K562 (cell line): ENCODE measurements at regions not wholly inside any gene's neighbourhood (a gene's known extent, or its start where the extent isn't known, plus 50 kb on each side); places are given as distances from the start of the nearest gene placed in this dataset.

Experiments used
- ATAC-seq: fragments of 200-7000 bp; cut with Tn5 transposase; 3 replicates; pipeline ENCODE4 v1.9.1; 2020; ENCODE audit warnings: moderate library complexity
- BruUV-seq: library from RNA; stranded (reverse); fragments of 400-500 nt; replicated peaks from 2 replicates; lab custom pipeline; 2021; lab: Mats Ljungman, UMichigan
- CTCF ChIA-PET: fragments of 300-600 bp; formaldehyde crosslinking; extraction: SDS; loops from one replicate; lab custom pipeline; 2021; ENCODE audit warnings: low intra/inter-chr PET ratio; lab: Yijun Ruan, JAX
- POLR2A ChIA-PET: fragments of 300-600, 350-650 bp; sonication (Branson Sonifier 250); formaldehyde crosslinking; extraction: SDS; loops from one replicate; lab custom pipeline; 2021; ENCODE audit warnings: antibody characterized with exemption, inconsistent platforms; lab: Yijun Ruan, JAX
- DNase-seq, 4 experiments: peaks; one replicate each; pipeline versions ENCODE4 v3.0.0 to v3.0.0-alpha.2; 2011 to 2018; ENCODE audit warnings: low spot score in 3 of 4, mixed read lengths in 3 of 4; ENCODE audit errors: extremely low read depth in 1 of 4
- FAIRE-seq: peaks from 2 replicates; lab custom pipeline; 2011; peaks lifted over from hg19 to GRCh38; lab: Jason Lieb, UNC
- H2AFZ ChIP-seq: 2 replicates; pipeline ENCODE4 v1.6.0; 2011; ENCODE audit warnings: low read depth, low read length, control low read depth, inconsistent platforms
- H3K27ac ChIP-seq: fragments of 200-600 bp; 3 replicates; pipeline ENCODE4 v1.8.0; 2011; ENCODE audit warnings: low read depth, mild to moderate bottlenecking, control low read depth, inconsistent platforms, low read length, moderate library complexity, mixed read lengths; ENCODE audit errors: extremely low read depth
- H3K27me3 ChIP-seq, 2 experiments: fragments of 300-600 bp in 1 of 2; 2 replicates in 1 of 2; 3 replicates in 1 of 2; pipeline versions ENCODE4 v1.6.0 to v1.8.0; 2011; ENCODE audit warnings: inconsistent platforms in 2 of 2, low read length in 2 of 2, mild to moderate bottlenecking in 1 of 2, mixed read lengths in 1 of 2, moderate library complexity in 1 of 2; ENCODE audit not compliant: control insufficient read depth in 2 of 2, insufficient read depth in 2 of 2
- H3K36me3 ChIP-seq: fragments of 300-600 bp; 3 replicates; pipeline ENCODE4 v1.8.0; 2011; ENCODE audit warnings: mild to moderate bottlenecking, low read length, inconsistent platforms; ENCODE audit not compliant: control insufficient read depth, insufficient read depth
- H3K4me1 ChIP-seq, 2 experiments: fragments of 200-600 bp in 1 of 2; replicated peaks in 1 of 2; 2 replicates in 1 of 2; 3 replicates in 1 of 2; pipeline versions ENCODE4 v1.5.1 to v1.8.0; 2011; ENCODE audit warnings: inconsistent platforms in 2 of 2, low read length in 2 of 2, mild to moderate bottlenecking in 1 of 2, mixed read lengths in 1 of 2, moderate library complexity in 1 of 2; ENCODE audit not compliant: control insufficient read depth in 2 of 2, insufficient read depth in 2 of 2
- H3K4me2 ChIP-seq: 2 replicates; pipeline ENCODE4 v1.6.1; 2011; ENCODE audit warnings: low read length, control low read depth, inconsistent platforms, mixed read lengths; ENCODE audit not compliant: insufficient read depth
- H3K4me3 ChIP-seq: fragments of 200-600 bp; sonication (generic), shearing (Covaris generic); 2 replicates; pipeline ENCODE4 v1.5.1; 2016; ENCODE audit warnings: control low read depth, inconsistent platforms
- H3K79me2 ChIP-seq: fragments of 200-600 bp; 3 replicates; pipeline ENCODE4 v1.8.0; 2011; ENCODE audit warnings: low read length, inconsistent platforms; ENCODE audit not compliant: control insufficient read depth, insufficient read depth
- H3K9ac ChIP-seq, 2 experiments: 2 replicates each; pipeline versions ENCODE4 v1.6.0 to v1.6.1; 2011; ENCODE audit warnings: low read depth in 2 of 2, low read length in 2 of 2, control low read depth in 1 of 2, inconsistent platforms in 1 of 2, mild to moderate bottlenecking in 1 of 2, mixed read lengths in 1 of 2; ENCODE audit not compliant: insufficient read depth in 1 of 2
- H3K9me1 ChIP-seq: one replicate; pipeline ENCODE4 v1.6.0; 2011; ENCODE audit warnings: inconsistent platforms, mild to moderate bottlenecking, low read length, moderate library complexity; ENCODE audit not compliant: control insufficient read depth, insufficient read depth
- H3K9me3 ChIP-seq: replicated peaks from 2 replicates; pipeline ENCODE4 v1.5.1; 2011; ENCODE audit warnings: low read depth, low read length, inconsistent platforms; ENCODE audit not compliant: control insufficient read depth, insufficient read depth
- H4K20me1 ChIP-seq: replicated peaks from 2 replicates; pipeline ENCODE4 v1.6.1; 2011; ENCODE audit warnings: low read length, inconsistent platforms, mixed read lengths; ENCODE audit not compliant: control insufficient read depth, insufficient read depth
- AFF1 ChIP-seq, 2 experiments: fragments of 450-650 bp; IDR thresholded peaks; 2 replicates each; pipeline ENCODE4 v1.6.1; 2018; ENCODE audit warnings: mild to moderate bottlenecking in 2 of 2, low read depth in 1 of 2; ENCODE audit not compliant: partially characterized antibody in 2 of 2
- CHCHD3 ChIP-seq: fragments of 250-450 bp; sonication (Bioruptor Pico); IDR thresholded peaks from 2 replicates; pipeline ENCODE4 v2.1.2; 2022; ENCODE audit warnings: mild to moderate bottlenecking
- CREB3 ChIP-seq: fragments of 450-650 bp; conservative IDR thresholded peaks from 2 replicates; pipeline ENCODE4 v1.6.1; 2016; ENCODE audit warnings: missing genetic modification characterization, low read depth, mild to moderate bottlenecking, missing compliant biosample characterization, moderate library complexity
- GABPB1 ChIP-seq: sonication (generic); formaldehyde crosslinking; IDR thresholded peaks from 2 replicates; pipeline ENCODE4 v1.8.0; 2022; ENCODE audit warnings: mild to moderate bottlenecking, missing genetic modification reagents
- KLF1 ChIP-seq: fragments of 450-650 bp; IDR thresholded peaks from 2 replicates; pipeline ENCODE4 v1.6.1; 2016; ENCODE audit warnings: missing genetic modification characterization, missing compliant biosample characterization
- NCOA2 ChIP-seq, 2 experiments: fragments of 450-650 bp; IDR thresholded peaks; 2 replicates each; pipeline ENCODE4 v1.6.1; 2018; ENCODE audit warnings: mild to moderate bottlenecking in 2 of 2, moderate library complexity in 1 of 2; ENCODE audit not compliant: partially characterized antibody in 2 of 2
- NFIX ChIP-seq: fragments of 250-450 bp; sonication (Bioruptor Pico); IDR thresholded peaks from 2 replicates; pipeline ENCODE4 v1.4.0; 2020; ENCODE audit warnings: low read depth, mild to moderate bottlenecking, moderate library complexity
- SMARCB1 ChIP-seq: IDR thresholded peaks from 2 replicates; pipeline ENCODE4 v1.6.1; 2011; ENCODE audit warnings: improper control_type of control experiment, low read depth; ENCODE audit not compliant: insufficient read length
- SRSF9 ChIP-seq: fragments of 200-400 bp; formaldehyde crosslinking; IDR thresholded peaks from 2 replicates; pipeline ENCODE4 v1.6.1; 2017; ENCODE audit warnings: low read depth, low read length, borderline replicate concordance
- ZBTB26 ChIP-seq: fragments of 450-650 bp; formaldehyde crosslinking; IDR thresholded peaks from 2 replicates; pipeline ENCODE4 v1.4.0; 2022; ENCODE audit warnings: missing genetic modification characterization
- ZNF184 ChIP-seq: sonication (generic); formaldehyde crosslinking; IDR thresholded peaks from 2 replicates; pipeline ENCODE4 v1.5.0; 2020; ENCODE audit warnings: missing genetic modification reagents
- ZNF280B ChIP-seq: fragments of 250-450 bp; sonication (Bioruptor Pico); IDR thresholded peaks from 2 replicates; pipeline ENCODE4 v1.5.1; 2021; ENCODE audit warnings: mild to moderate bottlenecking
- ZNF384 ChIP-seq: IDR thresholded peaks from 2 replicates; pipeline ENCODE4 v1.6.1; 2012; ENCODE audit warnings: low read depth, low read length, improper control_type of control experiment
- WGBS: fragments of 100-300 bp; shearing (Covaris generic); methylation state at CpG from one replicate; pipeline ENCODE4 v1.1.6; 2016; ENCODE audit warnings: low coverage, mixed read lengths; ENCODE audit not compliant: insufficient coverage; ENCODE audit errors: missing lambda C conversion rate; 5-methylcytosine and 5-hydroxymethylcytosine counted together
- in situ Hi-C: fragments of 300-500 bp; cut with MboI; formaldehyde crosslinking; loops from 4 replicates; pipeline ENCODE4 v1.15.0; 2018; ENCODE audit warnings: inconsistent platforms, mixed read lengths
- intact Hi-C: fragments of 100-400 bp; cut with micrococcal nuclease; formaldehyde crosslinking; loops from 2 replicates; pipeline ENCODE4 v1.14.2; 2022

GRCh38 chr5:10173716-10174115 lies 76.0 kb downstream of the ATPSCKMT start (continued):
- TF ChIP-seq ZNF280B (CRISPR knock-in tag) = no peak
- TF ChIP-seq ZBTB26 (CRISPR knock-in tag) = no peak
- no peak for TF ChIP-seq SRSF9
- no peak for TF ChIP-seq KLF1
- TF ChIP-seq NFIX (CRISPR knock-in tag) = no peak
- TF ChIP-seq ZNF184 (CRISPR knock-in tag) = no peak
- TF ChIP-seq, all 486 proteins: peak for 0

GRCh38 chr5:10172247-10172646 lies 77.4 kb downstream of the ATPSCKMT start:
- in situ Hi-C loops (no loop called here), intact Hi-C loops (no loop called here)
- no peak for DNase-seq
- no peak for FAIRE-seq
- H4K20me1 ChIP-seq = no peaks in the 10 kb centered on the region
- no peak for ATAC-seq
- no peaks in the 10 kb centered on the region for H3K9me1 ChIP-seq
- H3K4me3 ChIP-seq = no peak overlapping the region
- H3K4me2 ChIP-seq = no peak overlapping the region
- no peak overlapping the region for H2AFZ ChIP-seq
- no peaks in the 10 kb centered on the region for H3K9me3 ChIP-seq
- POLR2A ChIA-PET = interaction anchor here (0.5 to 0.9 kb wide), 2 partner anchors 26 to 93 kb away, joined by 3 read pairs; no protein-coding TSS in a partner anchor
- H3K27ac ChIP-seq = no peak overlapping the region
- CTCF ChIA-PET = no interaction called here
- no peak overlapping the region for H3K9ac ChIP-seq
- WGBS = 0% methylated on average over 1 of the region's 1 CpG
- no TSS peak for BruUV-seq
- H3K36me3 ChIP-seq = no peaks in the 10 kb centered on the region
- H3K79me2 ChIP-seq = no peaks in the 10 kb centered on the region
- no peaks in the 10 kb centered on the region; a peak in 1 of 5 replicates for H3K4me1 ChIP-seq
- peaks cover 0 to under 1% of the 10 kb centered on the region in 2 experiments; a peak in 3 of 5 replicates for H3K27me3 ChIP-seq
- TF ChIP-seq GABPB1 (CRISPR knock-in tag) = no peak
- TF ChIP-seq CREB3 (tag) = no peak
- TF ChIP-seq NCOA2 (IDR thresholded peaks at IDR 0.05; ENCODE audit: partially characterized antibody in 2 of 2) = no peak
- no peak for TF ChIP-seq SMARCB1
- no peak for TF ChIP-seq ZNF384
- no peak for TF ChIP-seq CHCHD3 (CRISPR knock-in tag)
- TF ChIP-seq AFF1 (IDR thresholded peaks at IDR 0.05; ENCODE audit: low read depth in 1 of 2, partially characterized antibody in 2 of 2) = no peak
